ENCODE measurements at regions not wholly inside any gene's neighbourhood (a gene's known extent, or its start where the extent isn't known, plus 50 kb on each side); places are given as distances from the start of the nearest gene placed in this dataset.

- TF ChIP-seq CTCF (IDR thresholded peaks at IDR 0.05; ENCODE audit: insufficient read depth, low read depth, low read length) (no peak), EZH2 (IDR thresholded peaks at IDR 0.05; ENCODE audit: insufficient read depth, low read length) (no peak)
Observed at GRCh38 chr15:25244731-25245585, 193.9 kb downstream of the UBE3A start.

All from astrocyte (in vitro differentiated cells and primary cell).